GM12878 (cell line): ENCODE measurements at regions not wholly inside any gene's neighbourhood (a gene's known extent, or its start where the extent isn't known, plus 50 kb on each side); places are given as distances from the start of the nearest gene placed in this dataset.

Experiments used
- ATAC-seq: fragments of 200-7000 bp; cut with Tn5 transposase; 3 replicates; pipeline ENCODE4 v1.9.1; 2020; ENCODE audit warnings: mild to moderate bottlenecking, moderate library complexity
- BruUV-seq: library from RNA; stranded (reverse); fragments of 400-500 nt; replicated peaks from 2 replicates; lab custom pipeline; 2021; lab: Mats Ljungman, UMichigan
- CTCF ChIA-PET: fragments of 300-600 bp; sonication (Branson Sonifier 250); formaldehyde crosslinking; extraction: SDS; loops from one replicate; lab custom pipeline; 2021; ENCODE audit warnings: inconsistent platforms; lab: Yijun Ruan, JAX
- POLR2A ChIA-PET: fragments of 350-600 bp; formaldehyde crosslinking; extraction: SDS; loops from one replicate; lab custom pipeline; 2021; ENCODE audit warnings: inconsistent platforms; lab: Charles Lee
- RAD21 ChIA-PET: fragments of 300-600 bp; sonication (Branson Sonifier 250); formaldehyde crosslinking; loops from one replicate; lab custom pipeline; 2023; ENCODE audit warnings: antibody characterized with exemption; ENCODE audit not compliant: unreplicated experiment; lab: Charles Lee
- SMC1A ChIA-PET: fragments of 300-600 bp; sonication (Branson Sonifier 250); formaldehyde crosslinking; loops from one replicate; lab custom pipeline; 2023; ENCODE audit not compliant: unreplicated experiment, uncharacterized antibody; lab: Charles Lee
- DNase-seq: peaks from one replicate; pipeline ENCODE4 v3.0.0-alpha.2; 2011; ENCODE audit warnings: low read depth, low spot score
- FAIRE-seq: peaks from 3 replicates; lab custom pipeline; 2011; peaks lifted over from hg19 to GRCh38; lab: Jason Lieb, UNC
- H2AFZ ChIP-seq: 2 replicates; pipeline ENCODE4 v1.6.0; 2011; ENCODE audit warnings: low read depth, low read length, control low read depth; ENCODE audit not compliant: control insufficient read depth
- H3K27ac ChIP-seq: 2 replicates; pipeline ENCODE4 v1.5.1; 2011; ENCODE audit warnings: control low read depth; ENCODE audit not compliant: control insufficient read depth, insufficient read depth
- H3K27me3 ChIP-seq, 2 experiments: replicated peaks in 1 of 2; 2 replicates each; pipeline versions ENCODE4 v1.6.0 to v1.6.1; 2011; ENCODE audit warnings: low read length in 1 of 2; ENCODE audit not compliant: control insufficient read depth in 2 of 2, insufficient read depth in 2 of 2
- H3K36me3 ChIP-seq, 2 experiments: 2 replicates each; pipeline ENCODE4 v1.5.1; 2011; ENCODE audit warnings: low read length in 1 of 2; ENCODE audit not compliant: control insufficient read depth in 2 of 2, insufficient read depth in 2 of 2
- H3K4me1 ChIP-seq: 2 replicates; pipeline ENCODE4 v1.6.1; 2011; ENCODE audit warnings: mild to moderate bottlenecking, low read length, moderate library complexity, mixed read lengths; ENCODE audit not compliant: control insufficient read depth, insufficient read depth
- H3K4me2 ChIP-seq: 2 replicates; pipeline ENCODE4 v1.6.0; 2011; ENCODE audit warnings: control low read depth; ENCODE audit not compliant: control insufficient read depth, insufficient read depth
- H3K4me3 ChIP-seq: fragments of 200-600 bp; sonication (generic); 2 replicates; pipeline ENCODE4 v1.5.1; 2016
- H3K79me2 ChIP-seq: 2 replicates; pipeline ENCODE4 v1.6.0; 2011; ENCODE audit warnings: low read length; ENCODE audit not compliant: control insufficient read depth, insufficient read depth
- H3K9ac ChIP-seq: 2 replicates; pipeline ENCODE4 v1.8.0; 2011; ENCODE audit warnings: low read length, control low read depth, mixed read lengths; ENCODE audit not compliant: control insufficient read depth, insufficient read depth
- H3K9me3 ChIP-seq: replicated peaks from 3 replicates; pipeline ENCODE4 v1.5.1; 2011; ENCODE audit warnings: mild to moderate bottlenecking, low read length; ENCODE audit not compliant: control insufficient read depth, insufficient read depth
- H4K20me1 ChIP-seq: 2 replicates; pipeline ENCODE4 v1.6.0; 2011; ENCODE audit not compliant: control insufficient read depth, insufficient read depth
- BHLHE40 ChIP-seq, 2 experiments: fragments of 450-650 bp in 1 of 2; IDR thresholded peaks; 2 replicates each; pipeline ENCODE4 v1.6.1; 2011 to 2017; ENCODE audit warnings: low read depth in 2 of 2, borderline replicate concordance in 1 of 2, improper control_type of control experiment in 1 of 2, low read length in 1 of 2, mild to moderate bottlenecking in 1 of 2
- CHD1 ChIP-seq: IDR thresholded peaks from 2 replicates; pipeline ENCODE4 v1.6.1; 2012; ENCODE audit warnings: low read depth, low read length, improper control_type of control experiment
- CREB1 ChIP-seq: IDR thresholded peaks from 2 replicates; pipeline ENCODE4 v1.6.1; 2012; ENCODE audit warnings: low read depth, mild to moderate bottlenecking, inconsistent platforms
- DPF2 ChIP-seq: fragments of 450-650 bp; IDR thresholded peaks from 2 replicates; pipeline ENCODE4 v1.6.1; 2017; ENCODE audit warnings: mild to moderate bottlenecking
- IRF5 ChIP-seq: fragments of 450-650 bp; IDR thresholded peaks from 2 replicates; pipeline ENCODE4 v1.6.1; 2017; ENCODE audit warnings: borderline replicate concordance
- LARP7 ChIP-seq: fragments of 450-650 bp; IDR thresholded peaks from 2 replicates; pipeline ENCODE4 v1.6.1; 2017; ENCODE audit warnings: mild to moderate bottlenecking
- MLLT1 ChIP-seq: fragments of 450-650 bp; IDR thresholded peaks from 2 replicates; pipeline ENCODE4 v1.6.1; 2016; ENCODE audit warnings: mild to moderate bottlenecking
- NFIC ChIP-seq: IDR thresholded peaks from 2 replicates; pipeline ENCODE4 v1.6.1; 2012; ENCODE audit warnings: low read depth, mild to moderate bottlenecking, inconsistent platforms, low read length, moderate library complexity
- NFYB ChIP-seq: IDR thresholded peaks from 2 replicates; pipeline ENCODE4 v1.6.1; 2011; ENCODE audit warnings: low read depth, mild to moderate bottlenecking, low read length, improper control_type of control experiment, moderate library complexity; ENCODE audit not compliant: insufficient read depth
- NR2C2 ChIP-seq: IDR thresholded peaks from 2 replicates; pipeline ENCODE4 v1.6.1; 2011; ENCODE audit warnings: borderline replicate concordance, low read depth; ENCODE audit not compliant: control insufficient read depth, insufficient read length
- PKNOX1 ChIP-seq: fragments of 450-650 bp; IDR thresholded peaks from 2 replicates; pipeline ENCODE4 v1.6.1; 2016; ENCODE audit warnings: mild to moderate bottlenecking
- SIX5 ChIP-seq: IDR thresholded peaks from 2 replicates; pipeline ENCODE4 v1.6.1; 2011; ENCODE audit warnings: mild to moderate bottlenecking, low read depth, low read length, moderate library complexity; ENCODE audit not compliant: severe bottlenecking
- SKIL ChIP-seq: fragments of 450-650 bp; IDR thresholded peaks from 2 replicates; pipeline ENCODE4 v1.6.1; 2017; ENCODE audit warnings: mild to moderate bottlenecking, low read depth, inconsistent platforms; ENCODE audit not compliant: poor library complexity, severe bottlenecking
- SMARCA5 ChIP-seq: fragments of 450-650 bp; IDR thresholded peaks from 2 replicates; pipeline ENCODE4 v1.6.1; 2017; ENCODE audit warnings: mild to moderate bottlenecking
- SPI1 ChIP-seq: IDR thresholded peaks from 2 replicates; pipeline ENCODE4 v1.6.1; 2011; ENCODE audit warnings: low read depth, mild to moderate bottlenecking, low read length, moderate library complexity, borderline replicate concordance; ENCODE audit not compliant: insufficient read depth
- SUPT20H ChIP-seq: IDR thresholded peaks from 2 replicates; pipeline ENCODE4 v1.6.1; 2011; ENCODE audit warnings: low read depth, mild to moderate bottlenecking, low read length, moderate library complexity, borderline replicate concordance; ENCODE audit not compliant: control insufficient read depth
- ZNF207 ChIP-seq: fragments of 450-650 bp; IDR thresholded peaks from 2 replicates; pipeline ENCODE4 v1.6.1; 2014; ENCODE audit warnings: antibody characterized with exemption, mild to moderate bottlenecking, borderline replicate concordance
- ZZZ3 ChIP-seq: IDR thresholded peaks from 2 replicates; pipeline ENCODE4 v1.6.1; 2011; ENCODE audit warnings: low read depth; ENCODE audit not compliant: control insufficient read depth, insufficient read length
- in situ Hi-C: fragments of 300-500 bp; cut with MboI; formaldehyde crosslinking; loops from 9 replicates; pipeline ENCODE4 v1.14.3; 2018; ENCODE audit warnings: mixed read lengths
- intact Hi-C: fragments of 100-400 bp; cut with micrococcal nuclease; formaldehyde crosslinking; loops from one replicate; pipeline ENCODE4 v1.14.2; 2022; ENCODE audit not compliant: unreplicated experiment

- TF ChIP-seq BHLHE40 (IDR thresholded peaks at IDR 0.05; ENCODE audit: borderline replicate concordance in 1 of 2, low read depth in 2 of 2, low read length in 1 of 2) (no peak), LARP7 (no peak), SPI1 (no peak), NFIC (no peak)
Observed at GRCh38 chr13:97091196-97091595, 96.9 kb upstream of the OXGR1 start (continued).

- ChIA-PET RAD21 (no interaction called here), SMC1A (interaction anchor here (0.6 to 0.9 kb wide), 2 partner anchors 11 to 214 kb away, joined by 3 read pairs; no protein-coding TSS in a partner anchor), CTCF (interaction anchor here (1.0 kb wide), 1 partner anchor 9 kb away, joined by 3 read pairs; no protein-coding TSS in a partner anchor), POLR2A (no interaction called here)
- H2AFZ ChIP-seq: no peak overlapping the region
- no peaks in the 10 kb centered on the region for H3K27me3 ChIP-seq
- H3K4me2 ChIP-seq: no peak overlapping the region
- H4K20me1 ChIP-seq: no peaks in the 10 kb centered on the region
- peak; percentile 7 for FAIRE-seq
- H3K9ac ChIP-seq: no peak overlapping the region
- in situ Hi-C loops: no loop called here
- no peaks in the 10 kb centered on the region for H3K4me1 ChIP-seq
- intact Hi-C loops: loop anchor here (10.0 kb wide), 1 partner anchor 704 kb away; no protein-coding TSS in a partner anchor
- no peak overlapping the region for H3K27ac ChIP-seq
- H3K79me2 ChIP-seq: no peaks in the 10 kb centered on the region
- no peaks in the 10 kb centered on the region; the same call in 2 of the 3 replicates for H3K9me3 ChIP-seq
- no peaks in the 10 kb centered on the region for H3K36me3 ChIP-seq
- DNase-seq: no peak
- no peak for ATAC-seq
- no peak overlapping the region for H3K4me3 ChIP-seq
- no TSS peak for BruUV-seq
- TF ChIP-seq IRF5 (no peak), NR2C2 (no peak), DPF2 (no peak), SIX5 (no peak), PKNOX1 (no peak), ZNF207 (no peak), MLLT1 (no peak), SUPT20H (no peak), CHD1 (no peak), NFYB (no peak), CREB1 (no peak), SMARCA5 (no peak), ZZZ3 (no peak), SKIL (no peak)
Observed at GRCh38 chr13:97100821-97101220, 106.5 kb upstream of the OXGR1 start.
